ENCODE measurements at regions not wholly inside any gene's neighbourhood (a gene's known extent, or its start where the extent isn't known, plus 50 kb on each side); places are given as distances from the start of the nearest gene placed in this dataset.

GRCh38 chr3:67278015-67278618 is 280.0 kb downstream of the KBTBD8 start:
- FAIRE-seq (no peak), DNase-seq (ENCODE audit: insufficient read length, low spot score) (no peak)

- DNase-seq (ENCODE audit: insufficient read length, low spot score) (no peak), FAIRE-seq (no peak)
Observed at GRCh38 chr3:67286586-67286985, 288.5 kb downstream of the KBTBD8 start.

GRCh38 chr3:67288466-67289106 is 290.5 kb downstream of the KBTBD8 start:
- no peak for FAIRE-seq
- no peak for DNase-seq (ENCODE audit: insufficient read length, low spot score)

- DNase-seq (ENCODE audit: insufficient read length, low spot score) (no peak), FAIRE-seq (no peak)
Observed at GRCh38 chr3:67289626-67290025, 291.5 kb downstream of the KBTBD8 start.

GRCh38 chr3:67290438-67290837 is 292.3 kb downstream of the KBTBD8 start:
- FAIRE-seq (no peak), DNase-seq (ENCODE audit: insufficient read length, low spot score) (no peak)

GRCh38 chr3:67291287-67292252 is 293.5 kb downstream of the KBTBD8 start:
- DNase-seq (ENCODE audit: insufficient read length, low spot score) (no peak), FAIRE-seq (no peak)

GRCh38 chr3:67292356-67293121 is 294.4 kb downstream of the KBTBD8 start:
- no peak for FAIRE-seq
- no peak for DNase-seq (ENCODE audit: insufficient read length, low spot score)

GRCh38 chr3:67294341-67294740 is 296.2 kb downstream of the KBTBD8 start:
- FAIRE-seq (no peak), DNase-seq (ENCODE audit: insufficient read length, low spot score) (no peak)

- no peak for DNase-seq (ENCODE audit: insufficient read length, low spot score)
- FAIRE-seq: no peak
Observed at GRCh38 chr3:67296039-67296892, 298.2 kb downstream of the KBTBD8 start.

- no peak for DNase-seq (ENCODE audit: insufficient read length, low spot score)
- no peak for FAIRE-seq
Observed at GRCh38 chr3:67297715-67298475, 299.8 kb downstream of the KBTBD8 start.

GRCh38 chr3:67301556-67301955 is 303.4 kb downstream of the KBTBD8 start:
- FAIRE-seq: no peak
- DNase-seq (ENCODE audit: insufficient read length, low spot score): no peak

GRCh38 chr3:67302489-67302888 is 304.4 kb downstream of the KBTBD8 start:
- FAIRE-seq (no peak), DNase-seq (ENCODE audit: insufficient read length, low spot score) (no peak)

GRCh38 chr3:67305160-67305559 is 307.1 kb downstream of the KBTBD8 start:
- DNase-seq (ENCODE audit: insufficient read length, low spot score): no peak
- no peak for FAIRE-seq

GRCh38 chr3:67305922-67306321 is 307.8 kb downstream of the KBTBD8 start:
- DNase-seq (ENCODE audit: insufficient read length, low spot score): no peak
- FAIRE-seq: no peak

GRCh38 chr3:67311440-67311839 is 313.3 kb downstream of the KBTBD8 start:
- no peak for FAIRE-seq
- DNase-seq (ENCODE audit: insufficient read length, low spot score): no peak

GRCh38 chr3:67312155-67312554 is 314.0 kb downstream of the KBTBD8 start:
- DNase-seq (ENCODE audit: insufficient read length, low spot score): no peak
- FAIRE-seq: no peak

- FAIRE-seq (no peak), DNase-seq (ENCODE audit: insufficient read length, low spot score) (no peak)
Observed at GRCh38 chr3:67318162-67318561, 320.1 kb downstream of the KBTBD8 start.

- no peak for DNase-seq (ENCODE audit: insufficient read length, low spot score)
- FAIRE-seq: no peak
Observed at GRCh38 chr3:67324554-67324953, 326.4 kb downstream of the KBTBD8 start.

Measured in GM19239 (cell line).